Activated T-helper 2 cell treated with anti-CD3 and anti-CD28 coated beads, Interferon-gamma antibody, Interleukin-2, Interleukin-4, amounts not matched to agents 10 μg/mL and 5 μg/mL and 100 μg/mL, durations not matched to agents 14 hours and 24 hours and 36 hours (primary cell): ENCODE measurements at regions not wholly inside any gene's neighbourhood (a gene's known extent, or its start where the extent isn't known, plus 50 kb on each side); places are given as distances from the start of the nearest gene placed in this dataset.

Experiments used
- DNase-seq: peaks from one replicate; pipeline ENCODE4 v3.0.0; 2021; ENCODE audit warnings: low spot score
- H3K27ac Mint-ChIP-seq: one replicate; pipeline ENCODE4 v1.8.0; 2021; ENCODE audit warnings: mixed read lengths
- H3K27me3 Mint-ChIP-seq: one replicate; pipeline ENCODE4 v1.8.0; 2021; ENCODE audit warnings: low read depth, mixed read lengths
- H3K36me3 Mint-ChIP-seq: one replicate; pipeline ENCODE4 v1.8.0; 2021; ENCODE audit warnings: low read depth, mixed read lengths
- H3K4me1 Mint-ChIP-seq: one replicate; pipeline ENCODE4 v1.8.0; 2021; ENCODE audit warnings: low read depth, mixed read lengths
- H3K4me3 Mint-ChIP-seq: one replicate; pipeline ENCODE4 v1.8.0; 2021; ENCODE audit warnings: low read depth, mild to moderate bottlenecking, moderate library complexity, mixed read lengths
- H3K9me3 Mint-ChIP-seq: one replicate; pipeline ENCODE4 v1.8.0; 2021; ENCODE audit warnings: mixed read lengths
- intact Hi-C: fragments of 100-400 bp; cut with micrococcal nuclease; formaldehyde crosslinking; loops from one replicate; pipeline ENCODE4 v1.15.1; 2023

DNA sequence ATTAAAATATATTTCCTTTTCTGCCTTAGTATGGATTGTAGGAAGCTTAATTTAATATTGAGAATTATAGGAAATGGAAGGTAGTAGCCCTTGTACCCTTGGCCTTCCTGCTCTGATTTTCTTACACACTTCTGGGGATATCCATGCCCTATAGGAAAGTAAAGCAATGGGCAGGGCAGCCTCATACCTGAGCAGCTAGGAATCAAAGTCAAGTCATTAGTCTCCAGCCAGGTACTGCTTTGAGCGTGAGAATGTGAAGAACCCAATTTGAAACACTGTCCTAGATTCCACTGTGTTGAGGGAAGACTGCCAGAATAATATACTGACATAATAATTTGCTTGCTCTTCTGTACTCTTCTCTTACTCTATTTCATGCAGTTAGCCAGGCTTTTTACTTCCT lies 51.0 kb upstream of the L3MBTL3 start:
- Mint-ChIP-seq H3K4me1 (no peaks in the 10 kb centered on the region), H3K36me3 (no peaks in the 10 kb centered on the region), H3K27me3 (peaks cover 24% of the 10 kb centered on the region), H3K4me3 (no peak overlapping the region), H3K9me3 (peaks cover 3% of the 10 kb centered on the region), H3K27ac (no peak overlapping the region)
- DNase-seq, result no peak
- intact Hi-C loops, result no loop called here

DNA sequence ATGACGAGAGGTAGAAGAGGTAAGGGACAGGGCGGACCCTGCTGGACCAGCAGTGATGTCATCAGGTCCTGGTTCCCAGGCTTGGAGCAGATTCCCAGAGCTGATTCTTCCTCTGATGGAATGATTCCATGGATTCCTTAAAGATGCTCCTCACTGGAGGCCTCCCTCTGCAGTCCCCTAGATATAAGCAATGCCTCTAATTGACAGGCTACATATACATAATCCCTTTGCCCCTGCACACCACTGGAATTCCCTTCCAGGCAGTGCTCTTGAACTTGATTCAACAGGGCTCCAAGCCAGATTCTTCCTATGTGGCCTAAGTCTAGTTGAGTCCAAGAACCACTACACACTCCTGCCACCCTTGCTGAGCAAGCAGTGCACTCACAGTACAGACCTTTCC lies 52.3 kb upstream of the L3MBTL3 start:
- Mint-ChIP-seq H3K4me3 (no peak overlapping the region), H3K27ac (no peak overlapping the region), H3K27me3 (peaks cover 19% of the 10 kb centered on the region), H3K36me3 (no peaks in the 10 kb centered on the region), H3K9me3 (peaks cover 3% of the 10 kb centered on the region), H3K4me1 (no peaks in the 10 kb centered on the region)
- intact Hi-C loops, result no loop called here
- no peak for DNase-seq

DNA sequence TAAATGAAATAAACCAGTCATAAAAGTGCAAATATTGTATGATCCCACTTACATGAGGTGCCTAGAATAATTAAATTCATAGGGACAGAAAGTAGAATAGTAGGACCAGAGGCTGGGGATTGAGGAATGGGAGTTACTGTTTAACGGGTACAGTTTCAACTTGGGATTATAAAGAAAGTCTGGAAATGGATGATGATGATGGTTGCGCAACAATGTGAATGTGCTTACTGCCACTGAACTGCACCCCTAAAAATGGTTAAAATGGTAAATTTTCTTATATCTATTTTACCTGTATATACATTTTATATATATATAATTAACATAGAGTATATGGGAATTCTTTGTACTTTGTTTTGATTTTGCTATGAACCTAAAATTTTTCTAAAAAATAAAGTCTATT lies 53.3 kb upstream of the L3MBTL3 start:
- intact Hi-C loops, result no loop called here
- Mint-ChIP-seq H3K4me1 (no peaks in the 10 kb centered on the region), H3K9me3 (peaks cover 3% of the 10 kb centered on the region), H3K36me3 (no peaks in the 10 kb centered on the region), H3K27ac (no peak overlapping the region), H3K27me3 (peaks cover 17% of the 10 kb centered on the region), H3K4me3 (no peak overlapping the region)
- DNase-seq, result no peak

- intact Hi-C loops, result no loop called here
Measured at GRCh38 chr6:129959358-129959930, 58.9 kb upstream of the L3MBTL3 start.

GRCh38 chr6:129957941-129958898 lies 60.2 kb upstream of the L3MBTL3 start:
- H3K4me3 Mint-ChIP-seq, result no peak overlapping the region
- H3K9me3 Mint-ChIP-seq, result no peaks in the 10 kb centered on the region
- H3K36me3 Mint-ChIP-seq, result no peaks in the 10 kb centered on the region
- no peak overlapping the region for H3K27ac Mint-ChIP-seq
- no peaks in the 10 kb centered on the region for H3K4me1 Mint-ChIP-seq
- intact Hi-C loops, result no loop called here
- no peak for DNase-seq
- peaks cover 6% of the 10 kb centered on the region for H3K27me3 Mint-ChIP-seq

More at GRCh38 chr6:129959358-129959930, 58.9 kb upstream of the L3MBTL3 start:
- DNase-seq, result no peak
- no peaks in the 10 kb centered on the region for H3K4me1 Mint-ChIP-seq
- peaks cover 3% of the 10 kb centered on the region for H3K9me3 Mint-ChIP-seq
- no peak overlapping the region for H3K27ac Mint-ChIP-seq
- peaks cover 8% of the 10 kb centered on the region for H3K27me3 Mint-ChIP-seq
- no peaks in the 10 kb centered on the region for H3K36me3 Mint-ChIP-seq
- no peak overlapping the region for H3K4me3 Mint-ChIP-seq

GRCh38 chr6:129955584-129955983 lies 62.8 kb upstream of the L3MBTL3 start:
- no peak for DNase-seq
- intact Hi-C loops, result no loop called here
- H3K36me3 Mint-ChIP-seq, result no peaks in the 10 kb centered on the region
- no peaks in the 10 kb centered on the region for H3K9me3 Mint-ChIP-seq
- no peak overlapping the region for H3K4me3 Mint-ChIP-seq
- H3K27me3 Mint-ChIP-seq, result peaks cover 6% of the 10 kb centered on the region
- H3K27ac Mint-ChIP-seq, result no peak overlapping the region
- no peaks in the 10 kb centered on the region for H3K4me1 Mint-ChIP-seq

- Mint-ChIP-seq H3K27ac (no peak overlapping the region), H3K4me3 (no peak overlapping the region), H3K36me3 (no peaks in the 10 kb centered on the region), H3K27me3 (peaks cover 6% of the 10 kb centered on the region), H3K4me1 (no peaks in the 10 kb centered on the region), H3K9me3 (no peaks in the 10 kb centered on the region)
- intact Hi-C loops, result no loop called here
- DNase-seq, result no peak
Measured at GRCh38 chr6:129954749-129955431, 63.5 kb upstream of the L3MBTL3 start.

DNA sequence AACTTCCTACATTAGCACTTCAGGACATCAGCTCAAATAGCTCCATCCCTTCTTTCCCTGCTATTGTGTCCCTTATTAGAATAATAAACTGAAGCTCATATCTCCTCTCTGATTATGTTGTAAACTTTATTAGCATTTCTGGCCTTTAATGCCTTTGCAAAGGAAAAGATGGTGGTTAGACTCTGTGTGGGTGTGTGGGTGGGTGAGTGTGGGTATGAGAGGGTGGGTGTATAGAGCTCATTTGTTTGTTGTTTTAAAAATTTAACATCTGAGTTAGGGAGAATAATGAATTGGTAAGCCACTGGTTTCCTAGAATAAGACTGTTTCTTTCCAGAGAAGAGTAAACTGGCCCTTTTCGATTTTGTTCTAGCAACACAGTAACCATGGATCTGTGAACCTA lies 70.6 kb upstream of the L3MBTL3 start:
- H3K9me3 Mint-ChIP-seq, result no peaks in the 10 kb centered on the region
- H3K4me3 Mint-ChIP-seq, result no peak overlapping the region
- H3K27me3 Mint-ChIP-seq, result peaks cover 25% of the 10 kb centered on the region

GRCh38 chr6:129946439-129947140 lies 71.8 kb upstream of the L3MBTL3 start:
- H3K36me3 Mint-ChIP-seq, result no peaks in the 10 kb centered on the region
- peaks cover 22% of the 10 kb centered on the region for H3K27me3 Mint-ChIP-seq
- intact Hi-C loops, result no loop called here
- no peaks in the 10 kb centered on the region for H3K9me3 Mint-ChIP-seq
- DNase-seq, result no peak
- H3K4me1 Mint-ChIP-seq, result no peaks in the 10 kb centered on the region
- H3K4me3 Mint-ChIP-seq, result no peak overlapping the region
- H3K27ac Mint-ChIP-seq, result no peak overlapping the region

More for the DNA sequence above, 70.6 kb upstream of the L3MBTL3 start:
- intact Hi-C loops, result no loop called here
- Mint-ChIP-seq H3K36me3 (no peaks in the 10 kb centered on the region), H3K27ac (no peak overlapping the region), H3K4me1 (no peaks in the 10 kb centered on the region)
- no peak for DNase-seq

DNA sequence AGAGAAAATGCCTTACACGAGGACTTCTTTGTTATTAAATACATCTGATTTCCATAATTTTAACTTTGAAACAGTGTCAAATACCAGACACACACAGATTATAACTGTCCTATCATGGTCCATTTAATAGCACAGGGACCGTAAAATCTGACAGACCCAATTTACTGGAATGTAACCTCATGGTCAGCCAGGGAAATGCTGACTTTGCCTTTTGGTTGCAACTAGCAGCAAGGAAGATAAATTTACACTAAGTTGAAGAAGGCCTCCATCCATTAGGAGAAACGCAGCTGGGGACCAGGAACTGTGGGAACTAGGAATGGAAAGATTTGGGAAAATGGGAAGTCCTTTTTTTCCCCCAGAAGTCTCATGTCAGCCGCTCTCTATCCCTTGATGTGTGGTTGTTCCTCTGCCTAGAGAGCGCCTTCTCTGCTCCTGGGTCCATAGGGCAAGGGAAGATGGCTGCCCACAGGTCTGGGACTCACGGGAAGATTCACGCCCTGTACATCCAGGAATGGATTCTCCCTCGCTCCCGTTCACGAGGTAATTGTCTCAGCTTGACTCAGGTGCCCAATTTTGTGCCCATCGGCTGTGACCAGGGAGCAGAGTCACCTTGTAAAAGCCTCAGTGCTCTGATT lies 74.6 kb upstream of the L3MBTL3 start:
- intact Hi-C loops, result no loop called here
- H3K9me3 Mint-ChIP-seq, result no peaks in the 10 kb centered on the region
- no peak for DNase-seq
- no peak overlapping the region for H3K4me3 Mint-ChIP-seq
- H3K36me3 Mint-ChIP-seq, result no peaks in the 10 kb centered on the region
- H3K27ac Mint-ChIP-seq, result no peak overlapping the region
- no peaks in the 10 kb centered on the region for H3K4me1 Mint-ChIP-seq
- H3K27me3 Mint-ChIP-seq, result peaks cover 27% of the 10 kb centered on the region

GRCh38 chr6:129940454-129941195 lies 77.8 kb upstream of the L3MBTL3 start:
- intact Hi-C loops, result no loop called here
- Mint-ChIP-seq H3K4me3 (no peak overlapping the region), H3K27me3 (peaks cover 36% of the 10 kb centered on the region), H3K27ac (no peak overlapping the region), H3K9me3 (no peaks in the 10 kb centered on the region), H3K4me1 (peaks cover 2% of the 10 kb centered on the region), H3K36me3 (no peaks in the 10 kb centered on the region)
- DNase-seq, result no peak
